IMR-90 (cell line): ENCODE measurements at regions not wholly inside any gene's neighbourhood (a gene's known extent, or its start where the extent isn't known, plus 50 kb on each side); places are given as distances from the start of the nearest gene placed in this dataset.

Experiments used
- ATAC-seq: fragments of 200-7000 bp; cut with Tn5 transposase; 2 replicates; pipeline ENCODE4 v1.9.1; 2020; ENCODE audit warnings: low read depth, mild to moderate bottlenecking, moderate library complexity
- BruUV-seq: library from RNA; stranded (reverse); fragments of 400-500 nt; replicated peaks from 2 replicates; lab custom pipeline; 2021; lab: Mats Ljungman, UMichigan
- CTCF ChIA-PET: fragments of 300-600 bp; formaldehyde crosslinking; extraction: SDS; loops from one replicate; lab custom pipeline; 2021; ENCODE audit warnings: antibody characterized with exemption; lab: Yijun Ruan, JAX
- POLR2A ChIA-PET: fragments of 300-600 bp; sonication (Branson Sonifier 250); formaldehyde crosslinking; loops from one replicate; lab custom pipeline; 2022; ENCODE audit warnings: antibody characterized with exemption; ENCODE audit not compliant: unreplicated experiment; lab: Charles Lee
- DNase-seq: peaks from one replicate; pipeline ENCODE4 v3.0.0; 2013
- H2AFZ ChIP-seq: replicated peaks from 2 replicates; pipeline ENCODE3; 2013; ENCODE audit warnings: low read length, mild to moderate bottlenecking; ENCODE audit not compliant: poor library complexity
- H2AK5ac ChIP-seq: 2 replicates; pipeline ENCODE4 v1.6.1; 2013; ENCODE audit warnings: low read depth, low read length, inconsistent platforms
- H2AK9ac ChIP-seq: replicated peaks from 2 replicates; pipeline ENCODE3; 2013; ENCODE audit warnings: mild to moderate bottlenecking, low read depth, low read length, moderate library complexity; ENCODE audit not compliant: poor library complexity
- H2BK120ac ChIP-seq: 2 replicates; pipeline ENCODE4 v1.6.1; 2013; ENCODE audit warnings: low read depth, low read length, inconsistent platforms
- H2BK15ac ChIP-seq: 3 replicates; pipeline ENCODE4 v1.6.1; 2013; ENCODE audit warnings: low read depth, low read length, inconsistent platforms
- H2BK20ac ChIP-seq: 2 replicates; pipeline ENCODE4 v1.6.1; 2013; ENCODE audit warnings: low read depth, mild to moderate bottlenecking, inconsistent platforms, low read length, moderate library complexity
- H2BK5ac ChIP-seq: 2 replicates; pipeline ENCODE4 v1.6.1; 2013; ENCODE audit warnings: mild to moderate bottlenecking, low read depth, low read length, inconsistent platforms; ENCODE audit not compliant: poor library complexity, severe bottlenecking
- H3K14ac ChIP-seq: replicated peaks from 2 replicates; pipeline ENCODE4 v1.6.1; 2013; ENCODE audit warnings: low read depth, low read length, inconsistent platforms
- H3K18ac ChIP-seq: 2 replicates; pipeline ENCODE4 v1.6.1; 2013; ENCODE audit warnings: low read depth, low read length, control low read depth
- H3K23ac ChIP-seq: 2 replicates; pipeline ENCODE4 v1.6.1; 2013; ENCODE audit warnings: low read depth, low read length, inconsistent platforms
- H3K27ac ChIP-seq: 2 replicates; pipeline ENCODE4 v1.5.1; 2013; ENCODE audit warnings: mild to moderate bottlenecking, control low read depth, low read length; ENCODE audit not compliant: insufficient read depth
- H3K27me3 ChIP-seq: 2 replicates; pipeline ENCODE4 v1.6.1; 2013; ENCODE audit warnings: low read length; ENCODE audit not compliant: control insufficient read depth, insufficient read depth
- H3K36me3 ChIP-seq: 2 replicates; pipeline ENCODE4 v1.6.1; 2013; ENCODE audit warnings: low read length, mixed read lengths; ENCODE audit not compliant: control insufficient read depth, insufficient read depth
- H3K4ac ChIP-seq: 2 replicates; pipeline ENCODE4 v1.6.1; 2013; ENCODE audit warnings: low read depth, low read length, inconsistent platforms
- H3K4me1 ChIP-seq: 2 replicates; pipeline ENCODE4 v1.6.1; 2013; ENCODE audit warnings: low read length, mixed read lengths; ENCODE audit not compliant: control insufficient read depth, insufficient read depth
- H3K4me2 ChIP-seq: 2 replicates; pipeline ENCODE4 v1.6.1; 2013; ENCODE audit warnings: low read depth, mild to moderate bottlenecking, control low read depth, low read length, moderate library complexity
- H3K4me3 ChIP-seq: 2 replicates; pipeline ENCODE4 v1.5.1; 2013; ENCODE audit warnings: low read depth, mild to moderate bottlenecking, control low read depth, low read length, moderate library complexity; ENCODE audit not compliant: insufficient read depth
- H3K56ac ChIP-seq: 2 replicates; pipeline ENCODE4 v1.6.1; 2013; ENCODE audit warnings: low read length, inconsistent platforms; ENCODE audit not compliant: insufficient read depth; ENCODE audit errors: extremely low read depth
- H3K79me1 ChIP-seq, 2 experiments: 2 replicates each; pipeline ENCODE4 v1.6.1; 2013; ENCODE audit warnings: low read length in 2 of 2, inconsistent platforms in 1 of 2, low read depth in 1 of 2
- H3K9ac ChIP-seq: 2 replicates; pipeline ENCODE4 v1.6.1; 2013; ENCODE audit warnings: low read depth, low read length, control low read depth
- H3K9me1 ChIP-seq: 2 replicates; pipeline ENCODE4 v1.6.1; 2013; ENCODE audit warnings: low read length, inconsistent platforms; ENCODE audit not compliant: insufficient read depth
- H3K9me3 ChIP-seq: 2 replicates; pipeline ENCODE4 v1.6.1; 2013; ENCODE audit warnings: low read length; ENCODE audit not compliant: control insufficient read depth, insufficient read depth
- H4K20me1 ChIP-seq: 2 replicates; pipeline ENCODE4 v1.6.1; 2013; ENCODE audit warnings: low read length, inconsistent platforms; ENCODE audit not compliant: insufficient read depth
- H4K5ac ChIP-seq: 2 replicates; pipeline ENCODE4 v1.6.1; 2013; ENCODE audit warnings: mild to moderate bottlenecking, low read depth, low read length, control low read depth
- H4K8ac ChIP-seq, 2 experiments: 2 replicates each; pipeline ENCODE4 v1.6.1; 2013; ENCODE audit warnings: low read depth in 2 of 2, low read length in 2 of 2, control low read depth in 1 of 2, inconsistent platforms in 1 of 2
- H4K91ac ChIP-seq: 2 replicates; pipeline ENCODE4 v1.6.1; 2013; ENCODE audit warnings: low read depth, low read length, inconsistent platforms; ENCODE audit not compliant: insufficient read depth
- BHLHE40 ChIP-seq: fragments of 150-350 bp; IDR thresholded peaks from 2 replicates; pipeline ENCODE4 v1.6.1; 2016; ENCODE audit warnings: mild to moderate bottlenecking, low read depth, low read length
- CEBPB ChIP-seq: IDR thresholded peaks from 2 replicates; pipeline ENCODE4 v1.6.1; 2012; ENCODE audit warnings: low read depth, low read length, improper control_type of control experiment
- CHD1 ChIP-seq: IDR thresholded peaks from 2 replicates; pipeline ENCODE4 v1.6.1; 2012; ENCODE audit warnings: low read depth, low read length, improper control_type of control experiment
- CTCF ChIP-seq: conservative IDR thresholded peaks from 2 replicates; pipeline ENCODE4 v1.5.1; 2012; ENCODE audit warnings: mild to moderate bottlenecking, low read depth, low read length, improper control_type of control experiment
- ELK1 ChIP-seq: fragments of 150-350 bp; IDR thresholded peaks from 2 replicates; pipeline ENCODE4 v1.6.1; 2016; ENCODE audit warnings: low read depth, mild to moderate bottlenecking, low read length, moderate library complexity, borderline replicate concordance
- FOS ChIP-seq: fragments of 150-350 bp; IDR thresholded peaks from 2 replicates; pipeline ENCODE4 v1.6.1; 2016; ENCODE audit warnings: low read depth, low read length
- MAFK ChIP-seq: IDR thresholded peaks from 2 replicates; pipeline ENCODE4 v1.6.1; 2012; ENCODE audit warnings: low read depth, low read length, improper control_type of control experiment
- MAZ ChIP-seq: IDR thresholded peaks from 2 replicates; pipeline ENCODE4 v1.6.1; 2012; ENCODE audit warnings: low read depth, mild to moderate bottlenecking, low read length, improper control_type of control experiment, moderate library complexity, borderline replicate concordance
- NFE2L2 ChIP-seq: fragments of 150-350 bp; IDR thresholded peaks from 2 replicates; pipeline ENCODE4 v1.6.1; 2016; ENCODE audit warnings: low read depth, mild to moderate bottlenecking, low read length
- POLR2A ChIP-seq: IDR thresholded peaks from 2 replicates; pipeline ENCODE4 v1.6.1; 2012; ENCODE audit warnings: mild to moderate bottlenecking, low read depth, low read length
- RAD21 ChIP-seq: IDR thresholded peaks from 2 replicates; pipeline ENCODE4 v1.6.1; 2012; ENCODE audit warnings: low read length, improper control_type of control experiment
- RCOR1 ChIP-seq: IDR thresholded peaks from 2 replicates; pipeline ENCODE4 v1.6.1; 2012; ENCODE audit warnings: mild to moderate bottlenecking, low read length, improper control_type of control experiment; ENCODE audit not compliant: insufficient replicate concordance
- RFX5 ChIP-seq: IDR thresholded peaks from 2 replicates; pipeline ENCODE4 v1.8.0; 2012; ENCODE audit warnings: low read depth, mild to moderate bottlenecking, low read length, moderate library complexity
- USF2 ChIP-seq: fragments of 150-350 bp; IDR thresholded peaks from 2 replicates; pipeline ENCODE4 v1.6.1; 2017; ENCODE audit warnings: mild to moderate bottlenecking, antibody characterized with exemption, low read length, low read depth
- WGBS, 2 experiments: methylation state at CpG; one replicate each; pipeline versions ENCODE4 v1.1.5 to v1.1.7; 2013; ENCODE audit warnings: missing lambda C conversion rate in 2 of 2; ENCODE audit not compliant: insufficient read length in 1 of 2; ENCODE audit errors: extremely low coverage in 2 of 2; 5-methylcytosine and 5-hydroxymethylcytosine counted together
- dilution Hi-C: fragments of 300-500 bp; cut with HindIII; formaldehyde crosslinking; loops from one replicate; pipeline ENCODE4 v1.14.3; 2018; ENCODE audit warnings: low sequenced_read_pairs; ENCODE audit not compliant: unreplicated experiment
- in situ Hi-C: fragments of 300-500 bp; cut with MboI; formaldehyde crosslinking; loops from 3 replicates; pipeline ENCODE4 v1.14.3; 2019; ENCODE audit warnings: low sequenced_read_pairs, inconsistent platforms, mixed read lengths
- intact Hi-C: fragments of 100-400 bp; cut with micrococcal nuclease; formaldehyde crosslinking; loops from 2 replicates; pipeline ENCODE4 v1.10.0; 2022

GRCh38 chr14:51335961-51336723, 96.1 kb downstream of the TMX1 start:
- Histone ChIP-seq H3K27ac (no peak overlapping the region), H3K79me1 (no peaks in the 10 kb centered on the region), H3K4me3 (no peak overlapping the region), H3K9me1 (no peaks in the 10 kb centered on the region), H3K4me1 (peaks cover 17% of the 10 kb centered on the region; the same call in 1 of the 2 replicates), H3K56ac (no peak overlapping the region), H3K18ac (peak overlapping the region; percentile 33; the same call in 1 of the 2 replicates), H2BK15ac (no peak overlapping the region), H3K14ac (no peak overlapping the region; the same call in 1 of the 2 replicates), H2AK5ac (no peak overlapping the region; the same call in 1 of the 2 replicates), H4K5ac (no peak overlapping the region; the same call in 1 of the 2 replicates), H4K8ac (no peak overlapping the region; a peak in 1 of 4 replicates), H4K20me1 (no peaks in the 10 kb centered on the region), H3K4ac (no peak overlapping the region), H4K91ac (no peak overlapping the region), H2AFZ (no peak overlapping the region), H3K9ac (no peak overlapping the region), H2BK5ac (no peak overlapping the region), H3K36me3 (no peaks in the 10 kb centered on the region), H3K23ac (no peak overlapping the region), H2BK20ac (no peak overlapping the region; the same call in 1 of the 2 replicates), H3K27me3 (no peaks in the 10 kb centered on the region), H2AK9ac (no peak overlapping the region), H3K4me2 (no peak overlapping the region), H3K9me3 (no peaks in the 10 kb centered on the region), H2BK120ac (no peak overlapping the region)
- TF ChIP-seq BHLHE40 (no peak), NFE2L2 (no peak), USF2 (no peak), ELK1 (no peak), CTCF (no peak), CHD1 (no peak), RCOR1 (no peak), RFX5 (no peak), POLR2A (no peak), FOS (no peak), CEBPB (no peak), RAD21 (no peak), MAZ (no peak), MAFK (no peak)
- POLR2A ChIA-PET = no interaction called here
- no CpG with 5 or more reads among the region's 3 CpGs for WGBS, 2 experiments
- in situ Hi-C loops (no loop called here), intact Hi-C loops (no loop called here), dilution Hi-C loops (no loop called here)
- CTCF ChIA-PET = no interaction called here
- BruUV-seq = no TSS peak
- no peak for DNase-seq
- no peak for ATAC-seq
